ENCODE measurements at regions not wholly inside any gene's neighbourhood (a gene's known extent, or its start where the extent isn't known, plus 50 kb on each side); places are given as distances from the start of the nearest gene placed in this dataset.

GRCh38 chrX:46278572-46278971, 266.6 kb downstream of the ZNF674 start:
- TF ChIP-seq, protein P1, sequence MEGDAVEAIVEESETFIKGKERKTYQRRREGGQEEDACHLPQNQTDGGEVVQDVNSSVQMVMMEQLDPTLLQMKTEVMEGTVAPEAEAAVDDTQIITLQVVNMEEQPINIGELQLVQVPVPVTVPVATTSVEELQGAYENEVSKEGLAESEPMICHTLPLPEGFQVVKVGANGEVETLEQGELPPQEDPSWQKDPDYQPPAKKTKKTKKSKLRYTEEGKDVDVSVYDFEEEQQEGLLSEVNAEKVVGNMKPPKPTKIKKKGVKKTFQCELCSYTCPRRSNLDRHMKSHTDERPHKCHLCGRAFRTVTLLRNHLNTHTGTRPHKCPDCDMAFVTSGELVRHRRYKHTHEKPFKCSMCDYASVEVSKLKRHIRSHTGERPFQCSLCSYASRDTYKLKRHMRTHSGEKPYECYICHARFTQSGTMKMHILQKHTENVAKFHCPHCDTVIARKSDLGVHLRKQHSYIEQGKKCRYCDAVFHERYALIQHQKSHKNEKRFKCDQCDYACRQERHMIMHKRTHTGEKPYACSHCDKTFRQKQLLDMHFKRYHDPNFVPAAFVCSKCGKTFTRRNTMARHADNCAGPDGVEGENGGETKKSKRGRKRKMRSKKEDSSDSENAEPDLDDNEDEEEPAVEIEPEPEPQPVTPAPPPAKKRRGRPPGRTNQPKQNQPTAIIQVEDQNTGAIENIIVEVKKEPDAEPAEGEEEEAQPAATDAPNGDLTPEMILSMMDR (optimal IDR thresholded peaks at IDR 0.05 in 1 of 3, IDR thresholded peaks at IDR 0.05 in 1 of 3, conservative IDR thresholded peaks at IDR 0.05 in 1 of 3; ENCODE audit: extremely low read depth in 1 of 3, insufficient read depth in 2 of 3, low read length in 3 of 3), result no peak
- no peak for TF ChIP-seq EZH2 (IDR thresholded peaks at IDR 0.05; ENCODE audit: low read length)
